SU-DHL-6 (cell line): ENCODE measurements at regions not wholly inside any gene's neighbourhood (a gene's known extent, or its start where the extent isn't known, plus 50 kb on each side); places are given as distances from the start of the nearest gene placed in this dataset.

Experiments used
- CTCF ChIP-seq: fragments of 200-600 bp; sonication (generic); IDR thresholded peaks from one replicate; pipeline ENCODE4 v1.5.1; 2017; ENCODE audit warnings: antibody characterized with exemption, mild to moderate bottlenecking, low read length, moderate library complexity; ENCODE audit not compliant: insufficient read depth, poor library complexity, severe bottlenecking
- EZH2phosphoT487 ChIP-seq: fragments of 200-600 bp; sonication (generic), shearing (Covaris generic); conservative IDR thresholded peaks from 2 replicates; pipeline ENCODE4 v1.6.1; 2018; ENCODE audit warnings: mild to moderate bottlenecking, antibody characterized with exemption, low read length, moderate library complexity, mixed read lengths

- no peak for TF ChIP-seq CTCF
- TF ChIP-seq EZH2phosphoT487: no peak
Observed at GRCh38 chr4:57462843-57463242, 352.7 kb upstream of the IGFBP7 start.
